A673 (cell line): ENCODE measurements at regions not wholly inside any gene's neighbourhood (a gene's known extent, or its start where the extent isn't known, plus 50 kb on each side); places are given as distances from the start of the nearest gene placed in this dataset.

Experiments used
- BruUV-seq: library from RNA; stranded (reverse); fragments of 400-500 nt; replicated peaks from 2 replicates; lab custom pipeline; 2021; lab: Mats Ljungman, UMichigan
- CTCF ChIA-PET: fragments of 300-600 bp; sonication (Branson Sonifier 250); formaldehyde crosslinking; loops from one replicate; lab custom pipeline; 2022; ENCODE audit warnings: antibody characterized with exemption; lab: Charles Lee
- POLR2A ChIA-PET: fragments of 300-600 bp; sonication (Branson Sonifier 250); formaldehyde crosslinking; loops from one replicate; lab custom pipeline; 2022; ENCODE audit warnings: antibody characterized with exemption; ENCODE audit not compliant: low non-redundant PET; lab: Charles Lee
- DNase-seq: peaks from one replicate; pipeline ENCODE4 v3.0.0-alpha.2; 2015; ENCODE audit warnings: low spot score
- H3K27ac ChIP-seq: fragments of 200-600 bp; sonication (generic); 2 replicates; pipeline ENCODE4 v1.5.1; 2016; ENCODE audit warnings: mixed run types, low read depth, mild to moderate bottlenecking, mixed read lengths, antibody characterized with exemption, low read length; ENCODE audit not compliant: poor library complexity, severe bottlenecking
- H3K27me3 ChIP-seq: fragments of 200-600 bp; sonication (generic); replicated peaks from 2 replicates; pipeline ENCODE4 v1.6.1; 2017; ENCODE audit warnings: mixed run types, low read depth, mild to moderate bottlenecking, mixed read lengths, antibody characterized with exemption, low read length; ENCODE audit not compliant: insufficient read depth, poor library complexity
- H3K36me3 ChIP-seq: fragments of 200-600 bp; sonication (generic); 2 replicates; pipeline ENCODE4 v1.6.1; 2016; ENCODE audit warnings: mixed run types, mild to moderate bottlenecking, mixed read lengths, antibody characterized with exemption, low read length; ENCODE audit not compliant: insufficient read depth, poor library complexity, severe bottlenecking
- H3K4me1 ChIP-seq: fragments of 200-600 bp; sonication (generic); 2 replicates; pipeline ENCODE4 v1.6.1; 2017; ENCODE audit warnings: mixed run types, mild to moderate bottlenecking, mixed read lengths, antibody characterized with exemption, low read length; ENCODE audit not compliant: insufficient read depth, poor library complexity, severe bottlenecking
- H3K4me3 ChIP-seq: fragments of 200-600 bp; sonication (generic); 2 replicates; pipeline ENCODE4 v1.5.1; 2016; ENCODE audit warnings: low read depth, mixed run types, mild to moderate bottlenecking, mixed read lengths, low read length; ENCODE audit not compliant: poor library complexity, severe bottlenecking
- H3K9me3 ChIP-seq: fragments of 200-600 bp; sonication (generic); 2 replicates; pipeline ENCODE4 v1.6.1; 2016; ENCODE audit warnings: mixed run types, low read depth, mild to moderate bottlenecking, mixed read lengths, antibody characterized with exemption, low read length; ENCODE audit not compliant: poor library complexity, severe bottlenecking
- CTCF ChIP-seq: fragments of 300-800, 200-600 bp; sonication (generic); conservative IDR thresholded peaks from 2 replicates; pipeline ENCODE4 v1.5.1; 2017; ENCODE audit warnings: low read depth, mild to moderate bottlenecking, antibody characterized with exemption, low read length, moderate library complexity, mixed read lengths
- EZH2 ChIP-seq: fragments of 200-600 bp; sonication (generic); IDR thresholded peaks from 2 replicates; pipeline ENCODE4 v1.6.1; 2017; ENCODE audit warnings: borderline replicate concordance, low read depth, mild to moderate bottlenecking, mixed read lengths, antibody characterized with exemption, low read length; ENCODE audit not compliant: poor library complexity, severe bottlenecking
- intact Hi-C: fragments of 100-400 bp; cut with micrococcal nuclease; formaldehyde crosslinking; loops from one replicate; pipeline ENCODE4 v1.10.0; 2022; ENCODE audit not compliant: unreplicated experiment

DNA sequence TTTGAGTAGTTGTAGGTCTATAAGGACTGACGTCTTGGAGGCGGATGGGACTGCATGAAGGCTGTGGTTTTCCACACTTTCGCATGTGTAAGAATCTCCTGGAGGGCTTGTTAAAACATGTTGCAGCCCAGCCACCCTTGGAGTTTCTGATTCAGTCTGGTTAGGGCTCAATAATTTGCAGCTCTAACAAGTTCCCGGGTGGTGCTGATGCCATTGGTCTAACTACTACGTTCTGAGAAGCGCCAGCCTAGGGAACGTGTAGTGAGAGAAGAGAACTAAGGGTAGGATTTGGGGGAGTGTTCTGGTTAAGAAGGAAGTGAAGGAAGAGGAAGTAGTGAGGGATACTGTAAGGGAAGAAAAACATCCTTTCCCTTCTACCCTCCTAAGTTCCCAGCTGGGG is 138.9 kb downstream of the LARP7 start:
- H3K27me3 ChIP-seq, result no peaks in the 10 kb centered on the region
- CTCF ChIA-PET, result interaction anchor here (0.6 kb wide), 2 partner anchors 9 to 10 kb away, joined by 3 to 6 read pairs; no protein-coding TSS in a partner anchor

DNA sequence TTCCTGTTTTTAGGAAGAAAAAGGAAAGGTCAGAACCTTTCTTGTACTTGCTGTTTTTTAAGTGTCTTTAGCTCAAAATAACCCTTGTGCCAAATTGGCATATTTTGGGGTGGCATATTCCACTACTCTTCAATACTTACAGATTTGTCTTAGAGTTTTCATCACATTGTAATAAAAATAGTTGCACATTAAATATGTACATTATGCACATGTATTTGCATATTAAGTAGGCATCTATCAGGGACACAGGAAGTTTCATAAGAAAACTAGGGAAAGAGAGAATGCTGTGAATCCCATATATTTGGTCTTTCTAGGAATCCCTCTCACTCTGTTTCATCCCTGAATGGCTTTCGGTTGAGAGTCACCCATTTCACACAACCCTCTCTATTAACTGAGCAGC is 139.6 kb downstream of the LARP7 start:
- ChIA-PET CTCF (interaction anchor here (0.6 kb wide), 1 partner anchor 11 kb away, joined by 3 read pairs; no protein-coding TSS in a partner anchor), POLR2A (no interaction called here)
- peak; percentile 10 for DNase-seq
- no peak overlapping the region for H3K27ac ChIP-seq
- H3K36me3 ChIP-seq, result no peaks in the 10 kb centered on the region
- no peaks in the 10 kb centered on the region for H3K9me3 ChIP-seq
- H3K4me1 ChIP-seq, result no peaks in the 10 kb centered on the region
- H3K4me3 ChIP-seq, result no peak overlapping the region
- H3K27me3 ChIP-seq, result no peaks in the 10 kb centered on the region
- TF ChIP-seq EZH2 (no peak), CTCF (no peak)
- BruUV-seq, result no TSS peak
- intact Hi-C loops, result no loop called here

More for the DNA sequence above, 138.9 kb downstream of the LARP7 start:
- Histone ChIP-seq H3K4me1 (no peaks in the 10 kb centered on the region), H3K27ac (no peak overlapping the region), H3K36me3 (no peaks in the 10 kb centered on the region), H3K9me3 (no peaks in the 10 kb centered on the region), H3K4me3 (no peak overlapping the region)
- DNase-seq, result no peak
- POLR2A ChIA-PET, result no interaction called here
- TF ChIP-seq CTCF (no peak), EZH2 (no peak)
- BruUV-seq, result no TSS peak
- intact Hi-C loops, result no loop called here

DNA sequence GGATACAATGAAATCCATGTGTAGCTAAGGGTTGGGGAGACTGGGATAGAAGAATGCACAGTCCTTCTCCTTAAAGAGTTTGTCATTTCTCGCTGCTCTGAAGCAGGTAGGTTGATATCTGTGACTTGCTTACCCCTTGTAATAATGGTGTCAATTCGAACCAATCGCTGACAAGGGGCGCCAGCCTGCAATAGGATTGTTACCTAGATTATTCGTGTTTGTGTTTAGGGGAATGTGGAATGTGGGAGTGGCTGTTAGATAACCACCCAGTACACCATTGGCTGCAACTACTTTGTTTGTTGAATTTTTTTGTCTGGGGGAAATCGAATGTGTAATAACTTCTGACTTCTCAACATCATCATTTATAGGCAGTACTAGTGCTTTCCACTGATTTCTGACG is 141.6 kb downstream of the LARP7 start:
- H3K27me3 ChIP-seq, result no peaks in the 10 kb centered on the region
- ChIA-PET CTCF (no interaction called here), POLR2A (no interaction called here)

More for the DNA sequence above, 141.6 kb downstream of the LARP7 start:
- no peak overlapping the region for H3K27ac ChIP-seq
- H3K36me3 ChIP-seq, result no peaks in the 10 kb centered on the region
- no peaks in the 10 kb centered on the region for H3K9me3 ChIP-seq
- H3K4me1 ChIP-seq, result no peaks in the 10 kb centered on the region
- no peak overlapping the region for H3K4me3 ChIP-seq
- no peak for TF ChIP-seq CTCF
- TF ChIP-seq EZH2, result no peak
- BruUV-seq, result no TSS peak
- DNase-seq, result no peak
- intact Hi-C loops, result no loop called here
